Mucosa of descending colon (tissue), 3 donors: ENCODE measurements at regions not wholly inside any gene's neighbourhood (a gene's known extent, or its start where the extent isn't known, plus 50 kb on each side); places are given as distances from the start of the nearest gene placed in this dataset.
A peak's percentile ranks its signal among the peaks of the same experiment; 100 is the strongest.
"Not testable (repeated sequence)": the region's sequence is repeated elsewhere in the genome, so short reads cannot be mapped to it uniquely, and the experiment has no call there.

Experiments
- ATAC-seq: fragments of 200-7000 bp; cut with Tn5 transposase; one replicate; pipeline ENCODE4 v1.9.1; 2020; ENCODE audit warnings: mild to moderate bottlenecking, moderate library complexity
- DNase-seq, 3 donors: peaks; one replicate each; pipeline ENCODE4 v3.0.0-alpha.2; 2020
- H3K36me3 ChIP-seq: fragments of 200-600 bp; one replicate; pipeline ENCODE4 v1.8.0; 2021; ENCODE audit warnings: low read depth, mild to moderate bottlenecking
- H3K4me1 ChIP-seq: fragments of 200-600 bp; one replicate; pipeline ENCODE4 v1.8.0; 2021; ENCODE audit warnings: low read depth, mild to moderate bottlenecking
- H3K4me3 ChIP-seq: fragments of 200-600 bp; one replicate; pipeline ENCODE4 v1.8.0; 2021; ENCODE audit warnings: mild to moderate bottlenecking
- H3K9me3 ChIP-seq: fragments of 200-600 bp; one replicate; pipeline ENCODE4 v1.8.0; 2021; ENCODE audit warnings: mild to moderate bottlenecking
- CTCF ChIP-seq: fragments of 200-600 bp; IDR thresholded peaks from one replicate; pipeline ENCODE4 v1.8.0; 2022; ENCODE audit warnings: antibody characterized with exemption, mild to moderate bottlenecking
- intact Hi-C, 2 donors: fragments of 100-400 bp; cut with DNase I in 1 of 2; cut with micrococcal nuclease in 1 of 2; formaldehyde crosslinking; loops; one replicate each; pipeline versions ENCODE4 v1.11.0 to v1.11.1; 2022; cut with DNase I, micrococcal nuclease
- donor health status: DM: no; HTN: no; CAD: no; lungs with moderate emphysema.
- donor health status: DM: no; HTN: no; CAD: no.
- donor health status: DM: no; HTN: yes; CAD: no.

- intact Hi-C loops = no loop called here
- H3K4me1 ChIP-seq = no peaks in the 10 kb centered on the region
- no peak for TF ChIP-seq CTCF
- H3K9me3 ChIP-seq = peaks cover 25% of the 10 kb centered on the region
- DNase-seq (no peak), ATAC-seq (no peak)
- H3K4me3 ChIP-seq = no peak overlapping the region
- H3K36me3 ChIP-seq = no peaks in the 10 kb centered on the region
These were observed 233.1 kb downstream of the FOXG1 start for GRCh38 chr14:28999656-29000055.

- no peak for DNase-seq
- H3K9me3 ChIP-seq = peaks cover 8% of the 10 kb centered on the region
- no peaks in the 10 kb centered on the region for H3K36me3 ChIP-seq
- intact Hi-C loops = no loop called here
- no peak for TF ChIP-seq CTCF
- no peak for ATAC-seq
- no peaks in the 10 kb centered on the region for H3K4me1 ChIP-seq
- no peak overlapping the region for H3K4me3 ChIP-seq
These were observed 239.1 kb downstream of the FOXG1 start for GRCh38 chr14:29005647-29006046.

- Histone ChIP-seq H3K4me1 (no peaks in the 10 kb centered on the region), H3K9me3 (peaks cover 3% of the 10 kb centered on the region), H3K36me3 (no peaks in the 10 kb centered on the region), H3K4me3 (no peak overlapping the region)
- intact Hi-C loops = no loop called here
- DNase-seq = no peak
- no peak for TF ChIP-seq CTCF
- ATAC-seq = no peak
These were observed 241.4 kb downstream of the FOXG1 start for GRCh38 chr14:29007990-29008389.

- intact Hi-C loops = no loop called here
- no peak for TF ChIP-seq CTCF
- Histone ChIP-seq H3K9me3 (peaks cover 10% of the 10 kb centered on the region), H3K36me3 (no peaks in the 10 kb centered on the region), H3K4me3 (no peak overlapping the region), H3K4me1 (no peaks in the 10 kb centered on the region)
- DNase-seq = peak in 1 of 3 donors; percentile 20
- no peak for ATAC-seq
These were observed 249.7 kb downstream of the FOXG1 start for GRCh38 chr14:29016050-29016900.

GRCh38 chr14:29023505-29023904, 256.9 kb downstream of the FOXG1 start:
- intact Hi-C loops, DNase-seq, H3K4me1 ChIP-seq, H3K4me3 ChIP-seq, ATAC-seq, H3K36me3 ChIP-seq: not testable (repeated sequence)
- peaks cover 33% of the 10 kb centered on the region for H3K9me3 ChIP-seq

- H3K4me3 ChIP-seq, ATAC-seq, intact Hi-C loops, H3K4me1 ChIP-seq, DNase-seq, H3K36me3 ChIP-seq: not testable (repeated sequence)
- peaks cover 35% of the 10 kb centered on the region for H3K9me3 ChIP-seq
These were observed 260.9 kb downstream of the FOXG1 start for GRCh38 chr14:29027441-29027840.

GRCh38 chr14:29027941-29028705, 261.5 kb downstream of the FOXG1 start:
- H3K36me3 ChIP-seq, ATAC-seq, H3K4me1 ChIP-seq, DNase-seq, intact Hi-C loops, H3K4me3 ChIP-seq: not testable (repeated sequence)
- peaks cover 32% of the 10 kb centered on the region for H3K9me3 ChIP-seq
